IMR-90 (cell line): ENCODE measurements at regions not wholly inside any gene's neighbourhood (a gene's known extent, or its start where the extent isn't known, plus 50 kb on each side); places are given as distances from the start of the nearest gene placed in this dataset.

Experiments
- ATAC-seq: fragments of 200-7000 bp; cut with Tn5 transposase; 2 replicates; pipeline ENCODE4 v1.9.1; 2020; ENCODE audit warnings: low read depth, mild to moderate bottlenecking, moderate library complexity
- BruUV-seq: library from RNA; stranded (reverse); fragments of 400-500 nt; replicated peaks from 2 replicates; lab custom pipeline; 2021; lab: Mats Ljungman, UMichigan
- CTCF ChIA-PET: fragments of 300-600 bp; formaldehyde crosslinking; extraction: SDS; loops from one replicate; lab custom pipeline; 2021; ENCODE audit warnings: antibody characterized with exemption; lab: Yijun Ruan, JAX
- POLR2A ChIA-PET: fragments of 300-600 bp; sonication (Branson Sonifier 250); formaldehyde crosslinking; loops from one replicate; lab custom pipeline; 2022; ENCODE audit warnings: antibody characterized with exemption; ENCODE audit not compliant: unreplicated experiment; lab: Charles Lee
- DNase-seq: peaks from one replicate; pipeline ENCODE4 v3.0.0; 2013
- H2AFZ ChIP-seq: replicated peaks from 2 replicates; pipeline ENCODE3; 2013; ENCODE audit warnings: low read length, mild to moderate bottlenecking; ENCODE audit not compliant: poor library complexity
- H2AK5ac ChIP-seq: 2 replicates; pipeline ENCODE4 v1.6.1; 2013; ENCODE audit warnings: low read depth, low read length, inconsistent platforms
- H2AK9ac ChIP-seq: replicated peaks from 2 replicates; pipeline ENCODE3; 2013; ENCODE audit warnings: mild to moderate bottlenecking, low read depth, low read length, moderate library complexity; ENCODE audit not compliant: poor library complexity
- H2BK120ac ChIP-seq: 2 replicates; pipeline ENCODE4 v1.6.1; 2013; ENCODE audit warnings: low read depth, low read length, inconsistent platforms
- H2BK15ac ChIP-seq: 3 replicates; pipeline ENCODE4 v1.6.1; 2013; ENCODE audit warnings: low read depth, low read length, inconsistent platforms
- H2BK20ac ChIP-seq: 2 replicates; pipeline ENCODE4 v1.6.1; 2013; ENCODE audit warnings: low read depth, mild to moderate bottlenecking, inconsistent platforms, low read length, moderate library complexity
- H2BK5ac ChIP-seq: 2 replicates; pipeline ENCODE4 v1.6.1; 2013; ENCODE audit warnings: mild to moderate bottlenecking, low read depth, low read length, inconsistent platforms; ENCODE audit not compliant: poor library complexity, severe bottlenecking
- H3K14ac ChIP-seq: replicated peaks from 2 replicates; pipeline ENCODE4 v1.6.1; 2013; ENCODE audit warnings: low read depth, low read length, inconsistent platforms
- H3K18ac ChIP-seq: 2 replicates; pipeline ENCODE4 v1.6.1; 2013; ENCODE audit warnings: low read depth, low read length, control low read depth
- H3K23ac ChIP-seq: 2 replicates; pipeline ENCODE4 v1.6.1; 2013; ENCODE audit warnings: low read depth, low read length, inconsistent platforms
- H3K27ac ChIP-seq: 2 replicates; pipeline ENCODE4 v1.5.1; 2013; ENCODE audit warnings: mild to moderate bottlenecking, control low read depth, low read length; ENCODE audit not compliant: insufficient read depth
- H3K27me3 ChIP-seq: 2 replicates; pipeline ENCODE4 v1.6.1; 2013; ENCODE audit warnings: low read length; ENCODE audit not compliant: control insufficient read depth, insufficient read depth
- H3K36me3 ChIP-seq: 2 replicates; pipeline ENCODE4 v1.6.1; 2013; ENCODE audit warnings: low read length, mixed read lengths; ENCODE audit not compliant: control insufficient read depth, insufficient read depth
- H3K4ac ChIP-seq: 2 replicates; pipeline ENCODE4 v1.6.1; 2013; ENCODE audit warnings: low read depth, low read length, inconsistent platforms
- H3K4me1 ChIP-seq: 2 replicates; pipeline ENCODE4 v1.6.1; 2013; ENCODE audit warnings: low read length, mixed read lengths; ENCODE audit not compliant: control insufficient read depth, insufficient read depth
- H3K4me2 ChIP-seq: 2 replicates; pipeline ENCODE4 v1.6.1; 2013; ENCODE audit warnings: low read depth, mild to moderate bottlenecking, control low read depth, low read length, moderate library complexity
- H3K4me3 ChIP-seq: 2 replicates; pipeline ENCODE4 v1.5.1; 2013; ENCODE audit warnings: low read depth, mild to moderate bottlenecking, control low read depth, low read length, moderate library complexity; ENCODE audit not compliant: insufficient read depth
- H3K56ac ChIP-seq: 2 replicates; pipeline ENCODE4 v1.6.1; 2013; ENCODE audit warnings: low read length, inconsistent platforms; ENCODE audit not compliant: insufficient read depth; ENCODE audit errors: extremely low read depth
- H3K79me1 ChIP-seq, 2 experiments: 2 replicates each; pipeline ENCODE4 v1.6.1; 2013; ENCODE audit warnings: low read length in 2 of 2, inconsistent platforms in 1 of 2, low read depth in 1 of 2
- H3K9ac ChIP-seq: 2 replicates; pipeline ENCODE4 v1.6.1; 2013; ENCODE audit warnings: low read depth, low read length, control low read depth
- H3K9me1 ChIP-seq: 2 replicates; pipeline ENCODE4 v1.6.1; 2013; ENCODE audit warnings: low read length, inconsistent platforms; ENCODE audit not compliant: insufficient read depth
- H3K9me3 ChIP-seq: 2 replicates; pipeline ENCODE4 v1.6.1; 2013; ENCODE audit warnings: low read length; ENCODE audit not compliant: control insufficient read depth, insufficient read depth
- H4K20me1 ChIP-seq: 2 replicates; pipeline ENCODE4 v1.6.1; 2013; ENCODE audit warnings: low read length, inconsistent platforms; ENCODE audit not compliant: insufficient read depth
- H4K5ac ChIP-seq: 2 replicates; pipeline ENCODE4 v1.6.1; 2013; ENCODE audit warnings: mild to moderate bottlenecking, low read depth, low read length, control low read depth
- H4K8ac ChIP-seq, 2 experiments: 2 replicates each; pipeline ENCODE4 v1.6.1; 2013; ENCODE audit warnings: low read depth in 2 of 2, low read length in 2 of 2, control low read depth in 1 of 2, inconsistent platforms in 1 of 2
- H4K91ac ChIP-seq: 2 replicates; pipeline ENCODE4 v1.6.1; 2013; ENCODE audit warnings: low read depth, low read length, inconsistent platforms; ENCODE audit not compliant: insufficient read depth
- BHLHE40 ChIP-seq: fragments of 150-350 bp; IDR thresholded peaks from 2 replicates; pipeline ENCODE4 v1.6.1; 2016; ENCODE audit warnings: mild to moderate bottlenecking, low read depth, low read length
- CEBPB ChIP-seq: IDR thresholded peaks from 2 replicates; pipeline ENCODE4 v1.6.1; 2012; ENCODE audit warnings: low read depth, low read length, improper control_type of control experiment
- CHD1 ChIP-seq: IDR thresholded peaks from 2 replicates; pipeline ENCODE4 v1.6.1; 2012; ENCODE audit warnings: low read depth, low read length, improper control_type of control experiment
- MAZ ChIP-seq: IDR thresholded peaks from 2 replicates; pipeline ENCODE4 v1.6.1; 2012; ENCODE audit warnings: low read depth, mild to moderate bottlenecking, low read length, improper control_type of control experiment, moderate library complexity, borderline replicate concordance
- MXI1 ChIP-seq: IDR thresholded peaks from 2 replicates; pipeline ENCODE4 v1.6.1; 2012; ENCODE audit warnings: low read depth, mild to moderate bottlenecking, low read length, moderate library complexity, borderline replicate concordance
- POLR2A ChIP-seq: IDR thresholded peaks from 2 replicates; pipeline ENCODE4 v1.6.1; 2012; ENCODE audit warnings: mild to moderate bottlenecking, low read depth, low read length
- RCOR1 ChIP-seq: IDR thresholded peaks from 2 replicates; pipeline ENCODE4 v1.6.1; 2012; ENCODE audit warnings: mild to moderate bottlenecking, low read length, improper control_type of control experiment; ENCODE audit not compliant: insufficient replicate concordance
- RFX5 ChIP-seq: IDR thresholded peaks from 2 replicates; pipeline ENCODE4 v1.8.0; 2012; ENCODE audit warnings: low read depth, mild to moderate bottlenecking, low read length, moderate library complexity
- WGBS, 2 experiments: methylation state at CpG; one replicate each; pipeline versions ENCODE4 v1.1.5 to v1.1.7; 2013; ENCODE audit warnings: missing lambda C conversion rate in 2 of 2; ENCODE audit not compliant: insufficient read length in 1 of 2; ENCODE audit errors: extremely low coverage in 2 of 2; 5-methylcytosine and 5-hydroxymethylcytosine counted together
- dilution Hi-C: fragments of 300-500 bp; cut with HindIII; formaldehyde crosslinking; loops from one replicate; pipeline ENCODE4 v1.14.3; 2018; ENCODE audit warnings: low sequenced_read_pairs; ENCODE audit not compliant: unreplicated experiment
- in situ Hi-C: fragments of 300-500 bp; cut with MboI; formaldehyde crosslinking; loops from 3 replicates; pipeline ENCODE4 v1.14.3; 2019; ENCODE audit warnings: low sequenced_read_pairs, inconsistent platforms, mixed read lengths
- intact Hi-C: fragments of 100-400 bp; cut with micrococcal nuclease; formaldehyde crosslinking; loops from 2 replicates; pipeline ENCODE4 v1.10.0; 2022
- TF ChIP-seq, protein P1 (sequence below): fragments of 150-350 bp; IDR thresholded peaks from 2 replicates; pipeline ENCODE4 v1.6.1; 2017; ENCODE audit warnings: mild to moderate bottlenecking, antibody characterized with exemption, low read length, low read depth
- TF ChIP-seq, protein P2 (sequence below): fragments of 150-350 bp; IDR thresholded peaks from 2 replicates; pipeline ENCODE4 v1.6.1; 2016; ENCODE audit warnings: low read depth, mild to moderate bottlenecking, low read length, moderate library complexity, borderline replicate concordance

DNA sequence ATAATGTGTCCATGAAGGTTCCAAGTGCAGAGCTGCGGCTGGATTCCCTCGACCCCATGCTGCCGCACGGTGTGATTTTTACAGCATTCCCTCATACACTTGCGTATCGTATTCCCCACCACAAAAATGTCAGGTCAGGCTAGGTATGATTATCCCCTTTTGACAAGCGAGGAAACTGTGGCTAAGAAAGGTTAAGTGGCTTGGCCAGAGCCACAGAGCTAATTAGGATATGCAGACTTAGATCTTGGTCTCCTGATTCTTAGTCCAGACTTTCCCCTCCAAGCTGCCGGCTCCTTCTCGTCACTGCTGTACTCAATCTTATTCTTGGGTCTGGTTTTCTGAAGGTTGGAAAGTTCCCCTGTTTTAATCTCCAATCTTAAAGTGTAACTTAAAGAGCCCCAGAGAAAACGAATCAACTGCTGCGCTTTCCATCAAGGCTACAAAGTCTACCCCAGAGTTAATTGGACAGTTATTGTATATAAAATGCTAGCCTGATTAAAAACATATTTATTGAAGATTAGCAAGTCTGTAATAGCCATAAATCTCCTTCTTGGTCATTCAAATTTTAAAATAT is 176.6 kb downstream of the ADAMTS15 start:
- POLR2A ChIA-PET: interaction anchor here (0.6 kb wide), 1 partner anchor 141 kb away, joined by 3 read pairs; no protein-coding TSS in a partner anchor
- Histone ChIP-seq H2AK9ac (no peak overlapping the region), H3K14ac (no peak overlapping the region), H3K4ac (no peak overlapping the region), H3K79me1 (no peaks in the 10 kb centered on the region), H3K4me2 (no peak overlapping the region), H3K27me3 (no peaks in the 10 kb centered on the region), H2BK120ac (no peak overlapping the region), H2BK15ac (no peak overlapping the region), H4K91ac (no peak overlapping the region; the same call in 1 of the 2 replicates), H3K9ac (no peak overlapping the region), H3K4me1 (peaks cover 14% of the 10 kb centered on the region), H3K18ac (no peak overlapping the region), H3K27ac (no peak overlapping the region), H2BK5ac (no peak overlapping the region), H2AFZ (no peak overlapping the region), H3K9me1 (peaks cover 4% of the 10 kb centered on the region; the same call in 1 of the 2 replicates), H3K23ac (no peak overlapping the region), H2BK20ac (no peak overlapping the region), H3K36me3 (no peaks in the 10 kb centered on the region), H4K20me1 (no peaks in the 10 kb centered on the region), H3K4me3 (no peak overlapping the region), H4K5ac (no peak overlapping the region), H4K8ac (no peak overlapping the region), H3K56ac (no peak overlapping the region), H2AK5ac (no peak overlapping the region), H3K9me3 (no peaks in the 10 kb centered on the region)
- dilution Hi-C loops: no loop called here
- no CpG with 5 or more reads among the region's 11 CpGs for WGBS, 2 experiments
- CTCF ChIA-PET: no interaction called here
- intact Hi-C loops: loop anchor here (5.0 kb wide), 1 partner anchor 173 kb away; no protein-coding TSS in a partner anchor
- in situ Hi-C loops: no loop called here
- no TSS peak for BruUV-seq
- TF ChIP-seq, protein P1, sequence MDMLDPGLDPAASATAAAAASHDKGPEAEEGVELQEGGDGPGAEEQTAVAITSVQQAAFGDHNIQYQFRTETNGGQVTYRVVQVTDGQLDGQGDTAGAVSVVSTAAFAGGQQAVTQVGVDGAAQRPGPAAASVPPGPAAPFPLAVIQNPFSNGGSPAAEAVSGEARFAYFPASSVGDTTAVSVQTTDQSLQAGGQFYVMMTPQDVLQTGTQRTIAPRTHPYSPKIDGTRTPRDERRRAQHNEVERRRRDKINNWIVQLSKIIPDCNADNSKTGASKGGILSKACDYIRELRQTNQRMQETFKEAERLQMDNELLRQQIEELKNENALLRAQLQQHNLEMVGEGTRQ: no peak
- no peak for TF ChIP-seq CEBPB
- no peak for TF ChIP-seq CHD1
- TF ChIP-seq RFX5: no peak
- no peak for TF ChIP-seq MXI1
- TF ChIP-seq, protein P2, sequence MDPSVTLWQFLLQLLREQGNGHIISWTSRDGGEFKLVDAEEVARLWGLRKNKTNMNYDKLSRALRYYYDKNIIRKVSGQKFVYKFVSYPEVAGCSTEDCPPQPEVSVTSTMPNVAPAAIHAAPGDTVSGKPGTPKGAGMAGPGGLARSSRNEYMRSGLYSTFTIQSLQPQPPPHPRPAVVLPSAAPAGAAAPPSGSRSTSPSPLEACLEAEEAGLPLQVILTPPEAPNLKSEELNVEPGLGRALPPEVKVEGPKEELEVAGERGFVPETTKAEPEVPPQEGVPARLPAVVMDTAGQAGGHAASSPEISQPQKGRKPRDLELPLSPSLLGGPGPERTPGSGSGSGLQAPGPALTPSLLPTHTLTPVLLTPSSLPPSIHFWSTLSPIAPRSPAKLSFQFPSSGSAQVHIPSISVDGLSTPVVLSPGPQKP: no peak
- no peak for TF ChIP-seq MAZ
- no peak for TF ChIP-seq BHLHE40
- TF ChIP-seq POLR2A: no peak
- no peak for TF ChIP-seq RCOR1
- ATAC-seq (no peak), DNase-seq (no peak)
